Adrenal gland (tissue), 9 donors: ENCODE measurements at regions not wholly inside any gene's neighbourhood (a gene's known extent, or its start where the extent isn't known, plus 50 kb on each side); places are given as distances from the start of the nearest gene placed in this dataset.

Experiments used
- DNase-seq, 7 donors: peaks; one replicate each; pipeline ENCODE4 v3.0.0-alpha.2; 2019 to 2020
- H3K27ac ChIP-seq, 5 donors: fragments of 200-600 bp; sonication (generic) in 4 of 5; 1 replicate in 3 of 5; 2 replicates in 2 of 5; pipeline versions ENCODE4 v1.5.1 to v1.8.0; 2016 to 2020; ENCODE audit warnings: mild to moderate bottlenecking in 1 of 5
- H3K27me3 ChIP-seq: fragments of 200-600 bp; 2 replicates; pipeline ENCODE4 v1.8.0; 2021
- H3K36me3 ChIP-seq, 2 donors: fragments of 200-600 bp; replicated peaks in 1 of 2; 1 replicate in 1 of 2; 2 replicates in 1 of 2; pipeline versions ENCODE4 v1.5.1 to v1.8.0; 2018 to 2022
- H3K4me1 ChIP-seq, 2 donors: fragments of 200-600 bp; replicated peaks in 1 of 2; 1 replicate in 1 of 2; 2 replicates in 1 of 2; pipeline versions ENCODE4 v1.5.1 to v1.8.0; 2018 to 2021
- H3K4me3 ChIP-seq, 4 donors: fragments of 200-600 bp; sonication (generic) in 3 of 4; one replicate each; pipeline ENCODE4 v1.5.1; 2016 to 2018
- H3K9me3 ChIP-seq, 3 donors: fragments of 200-600 bp; sonication (generic) in 1 of 3; replicated peaks in 1 of 3; 1 replicate in 2 of 3; 2 replicates in 1 of 3; pipeline versions ENCODE4 v1.5.1 to v1.8.0; 2016 to 2021
- CTCF ChIP-seq, 6 experiments: fragments of 450-650 bp in 4 of 6; fragments of 200-600 bp in 2 of 6; sonication (generic) in 1 of 6; IDR thresholded peaks; 1 replicate in 5 of 6; 2 replicates in 1 of 6; pipeline versions ENCODE4 v1.5.1 to v1.8.0; 2016 to 2021; ENCODE audit warnings: antibody characterized with exemption in 6 of 6, mild to moderate bottlenecking in 2 of 6, moderate library complexity in 1 of 6
- POLR2A ChIP-seq, 2 donors: fragments of 450-650 bp; IDR thresholded peaks; one replicate each; pipeline ENCODE4 v1.6.1; 2017; ENCODE audit warnings: antibody characterized with exemption in 2 of 2, mild to moderate bottlenecking in 2 of 2, moderate library complexity in 1 of 2
- WGBS, 4 donors: extraction: QIAGEN DNeasy Blood & Tissue Kit in 2 of 4; methylation state at CpG; one replicate each; pipeline versions ENCODE4 v1.1.5 to v1.1.7; 2013 to 2017; 5-methylcytosine and 5-hydroxymethylcytosine counted together
- intact Hi-C, 2 donors: fragments of 100-400 bp; cut with DNase I; formaldehyde crosslinking; loops; one replicate each; pipeline versions ENCODE4 v1.14.1 to v1.15.0; 2022 to 2023
- donor health status: healthy with polysubstance abuse.
- donor health status: Bipolar disorder and iron deficiency.
- donor health status: DM: yes; HTN: yes; CAD: no.
- donor health status: DM: no; HTN: no; CAD: no.
- donor health status: DM: no; HTN: no; CAD: no.

- DNase-seq, result no peak
- Histone ChIP-seq H3K4me3 (no peak overlapping the region), H3K9me3 (no peaks in the 10 kb centered on the region), H3K27me3 (no peaks in the 10 kb centered on the region), H3K4me1 (no peaks in the 10 kb centered on the region), H3K27ac (no peak overlapping the region), H3K36me3 (no peaks in the 10 kb centered on the region)
- TF ChIP-seq POLR2A (IDR thresholded peaks at IDR 0.05), result no peak
- TF ChIP-seq CTCF (IDR thresholded peaks at IDR 0.05), result no peak
- 58 to 66% (median 64%) methylated on average over 6 of the region's 6 CpGs for WGBS, 4 donors
- intact Hi-C loops, result no loop called here
Measured at GRCh38 chr16:7055443-7055842, 277.2 kb upstream of the RBFOX1 start.

GRCh38 chr16:7051591-7052349 lies 280.9 kb upstream of the RBFOX1 start:
- intact Hi-C loops, result no loop called here
- Histone ChIP-seq H3K4me1 (no peaks in the 10 kb centered on the region), H3K36me3 (no peaks in the 10 kb centered on the region), H3K27ac (no peak overlapping the region), H3K27me3 (no peaks in the 10 kb centered on the region), H3K9me3 (no peaks in the 10 kb centered on the region), H3K4me3 (no peak overlapping the region)
- TF ChIP-seq CTCF (IDR thresholded peaks at IDR 0.05) (no peak), POLR2A (IDR thresholded peaks at IDR 0.05) (no peak)
- DNase-seq, result no peak
- 64 to 73% (median 68%) methylated on average over 4 of the region's 4 CpGs for WGBS, 4 donors

GRCh38 chr16:7044331-7044730 lies 288.3 kb upstream of the RBFOX1 start:
- no peaks in the 10 kb centered on the region for H3K4me1 ChIP-seq
- no peaks in the 10 kb centered on the region for H3K27me3 ChIP-seq
- TF ChIP-seq CTCF (IDR thresholded peaks at IDR 0.05) (no peak), POLR2A (IDR thresholded peaks at IDR 0.05) (no peak)
- intact Hi-C loops, result no loop called here
- no peaks in the 10 kb centered on the region for H3K9me3 ChIP-seq
- no peak overlapping the region for H3K27ac ChIP-seq
- 53 to 63% (median 56%) methylated on average over 6 of the region's 6 CpGs for WGBS, 4 donors
- H3K36me3 ChIP-seq, result no peaks in the 10 kb centered on the region
- H3K4me3 ChIP-seq, result no peak overlapping the region
- DNase-seq, result no peak

GRCh38 chr16:7038475-7038874 lies 294.2 kb upstream of the RBFOX1 start:
- intact Hi-C loops, result no loop called here
- no peak overlapping the region for H3K27ac ChIP-seq
- H3K4me1 ChIP-seq, result no peaks in the 10 kb centered on the region
- no peak for TF ChIP-seq CTCF (IDR thresholded peaks at IDR 0.05)
- TF ChIP-seq POLR2A (IDR thresholded peaks at IDR 0.05), result no peak
- no peaks in the 10 kb centered on the region for H3K9me3 ChIP-seq
- H3K4me3 ChIP-seq, result no peak overlapping the region
- H3K27me3 ChIP-seq, result no peaks in the 10 kb centered on the region
- 55 to 67% (median 61%) methylated on average over 4 of the region's 4 CpGs for WGBS, 4 donors
- no peaks in the 10 kb centered on the region for H3K36me3 ChIP-seq
- DNase-seq, result no peak
